Loucy (cell line): ENCODE measurements at regions not wholly inside any gene's neighbourhood (a gene's known extent, or its start where the extent isn't known, plus 50 kb on each side); places are given as distances from the start of the nearest gene placed in this dataset.

Experiments
- EZH2phosphoT487 ChIP-seq: fragments of 200-600 bp; IDR thresholded peaks from 2 replicates; pipeline ENCODE4 v1.6.1; 2018; ENCODE audit warnings: antibody characterized with exemption, mild to moderate bottlenecking, moderate library complexity, borderline replicate concordance
- TF ChIP-seq, protein P1 (sequence below): fragments of 200-600 bp; sonication (generic); conservative IDR thresholded peaks from 2 replicates; pipeline ENCODE4 v1.5.1; 2014; ENCODE audit warnings: mild to moderate bottlenecking, antibody characterized with exemption, low read length

DNA sequence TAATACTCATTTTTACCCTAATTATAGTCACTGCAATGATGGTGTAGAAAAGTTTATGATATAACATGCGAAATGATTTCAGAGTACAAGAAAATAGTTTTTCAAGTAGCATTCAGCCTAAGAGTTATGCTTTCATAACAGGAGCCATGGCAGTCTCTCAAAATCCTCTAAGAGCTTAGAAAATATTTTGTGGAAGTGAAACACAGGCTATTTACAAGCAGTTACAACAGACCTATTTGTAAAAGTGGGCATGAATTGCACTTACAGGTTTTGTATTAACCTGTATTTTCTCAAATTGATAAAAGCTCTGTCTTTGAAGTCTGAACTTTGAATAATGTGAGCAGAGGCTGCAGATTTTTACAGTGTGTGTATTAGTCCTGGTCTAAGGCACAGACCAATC is 523.3 kb downstream of the LRRC70 start:
- TF ChIP-seq, protein P1, sequence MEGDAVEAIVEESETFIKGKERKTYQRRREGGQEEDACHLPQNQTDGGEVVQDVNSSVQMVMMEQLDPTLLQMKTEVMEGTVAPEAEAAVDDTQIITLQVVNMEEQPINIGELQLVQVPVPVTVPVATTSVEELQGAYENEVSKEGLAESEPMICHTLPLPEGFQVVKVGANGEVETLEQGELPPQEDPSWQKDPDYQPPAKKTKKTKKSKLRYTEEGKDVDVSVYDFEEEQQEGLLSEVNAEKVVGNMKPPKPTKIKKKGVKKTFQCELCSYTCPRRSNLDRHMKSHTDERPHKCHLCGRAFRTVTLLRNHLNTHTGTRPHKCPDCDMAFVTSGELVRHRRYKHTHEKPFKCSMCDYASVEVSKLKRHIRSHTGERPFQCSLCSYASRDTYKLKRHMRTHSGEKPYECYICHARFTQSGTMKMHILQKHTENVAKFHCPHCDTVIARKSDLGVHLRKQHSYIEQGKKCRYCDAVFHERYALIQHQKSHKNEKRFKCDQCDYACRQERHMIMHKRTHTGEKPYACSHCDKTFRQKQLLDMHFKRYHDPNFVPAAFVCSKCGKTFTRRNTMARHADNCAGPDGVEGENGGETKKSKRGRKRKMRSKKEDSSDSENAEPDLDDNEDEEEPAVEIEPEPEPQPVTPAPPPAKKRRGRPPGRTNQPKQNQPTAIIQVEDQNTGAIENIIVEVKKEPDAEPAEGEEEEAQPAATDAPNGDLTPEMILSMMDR = no peak
- TF ChIP-seq EZH2phosphoT487 = no peak
